ES-I3 (cell line): ENCODE measurements at regions not wholly inside any gene's neighbourhood (a gene's known extent, or its start where the extent isn't known, plus 50 kb on each side); places are given as distances from the start of the nearest gene placed in this dataset.

ENCODE experiments used
- H3K36me3 ChIP-seq: 2 replicates; pipeline ENCODE4 v1.6.1; 2013; ENCODE audit warnings: mild to moderate bottlenecking, low read length, control low read depth, moderate library complexity; ENCODE audit not compliant: insufficient read depth
- H3K4me1 ChIP-seq: 2 replicates; pipeline ENCODE4 v1.6.1; 2013; ENCODE audit warnings: mild to moderate bottlenecking, control low read depth, low read length; ENCODE audit not compliant: insufficient read depth
- H3K9ac ChIP-seq: 2 replicates; pipeline ENCODE4 v1.6.1; 2013; ENCODE audit warnings: low read depth, mild to moderate bottlenecking, low read length, moderate library complexity
- H3K9me3 ChIP-seq: 2 replicates; pipeline ENCODE4 v1.6.1; 2013; ENCODE audit warnings: mild to moderate bottlenecking, low read length, moderate library complexity; ENCODE audit not compliant: control insufficient read depth, insufficient read depth

- no peaks in the 10 kb centered on the region for H3K9me3 ChIP-seq
- H3K36me3 ChIP-seq = no peaks in the 10 kb centered on the region
- H3K4me1 ChIP-seq = no peaks in the 10 kb centered on the region
- H3K9ac ChIP-seq = no peak overlapping the region
Measured at GRCh38 chr13:37348916-37349643, 243.6 kb upstream of the CSNK1A1L start.

DNA sequence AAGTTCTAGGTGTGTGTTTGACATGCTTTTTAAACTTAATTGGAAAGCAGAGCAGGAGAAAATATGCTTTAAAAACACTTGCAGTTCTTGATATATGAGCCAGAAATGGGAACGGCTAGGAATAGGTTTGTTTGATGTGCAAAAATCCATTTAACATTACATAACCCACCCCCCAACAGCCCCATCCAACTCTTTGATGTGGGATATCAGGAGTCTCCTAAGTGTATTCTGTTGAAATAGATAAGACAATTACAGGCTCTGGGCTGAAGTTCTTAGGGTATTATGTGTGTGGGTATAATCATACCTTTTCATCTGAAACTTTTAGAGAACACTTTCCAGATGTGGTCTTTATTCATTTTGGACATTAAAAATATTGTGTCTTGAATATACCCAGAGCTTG is 240.4 kb upstream of the CSNK1A1L start:
- Histone ChIP-seq H3K36me3 (no peaks in the 10 kb centered on the region), H3K9ac (no peak overlapping the region), H3K9me3 (no peaks in the 10 kb centered on the region), H3K4me1 (no peaks in the 10 kb centered on the region)

- no peaks in the 10 kb centered on the region for H3K36me3 ChIP-seq
- no peaks in the 10 kb centered on the region for H3K9me3 ChIP-seq
- H3K4me1 ChIP-seq = no peaks in the 10 kb centered on the region
- H3K9ac ChIP-seq = no peak overlapping the region
Measured at GRCh38 chr13:37345391-37345790, 239.9 kb upstream of the CSNK1A1L start.

- no peaks in the 10 kb centered on the region for H3K4me1 ChIP-seq
- H3K36me3 ChIP-seq = no peaks in the 10 kb centered on the region
- no peaks in the 10 kb centered on the region for H3K9me3 ChIP-seq
- H3K9ac ChIP-seq = no peak overlapping the region
Measured at GRCh38 chr13:37344056-37344455, 238.6 kb upstream of the CSNK1A1L start.

DNA sequence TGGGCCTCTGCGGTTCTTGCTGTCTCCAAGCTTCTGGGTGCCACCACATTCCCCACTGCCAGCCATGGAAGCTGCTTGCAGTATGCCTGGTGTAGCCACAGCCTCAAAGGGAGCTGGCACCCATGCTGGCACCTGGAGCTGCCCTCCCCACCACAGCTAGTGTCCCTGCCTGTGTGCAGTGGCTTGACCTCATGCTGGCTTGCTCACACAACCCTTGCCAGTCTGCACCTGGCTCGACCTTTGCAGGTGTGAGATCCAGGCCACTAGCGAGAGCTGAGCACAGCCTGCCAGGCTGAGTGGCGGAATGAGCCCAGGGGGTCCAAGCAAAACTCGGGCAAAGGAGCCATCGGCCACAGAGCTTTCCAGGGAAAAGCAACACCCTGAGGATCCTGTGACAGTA is 236.7 kb upstream of the CSNK1A1L start:
- Histone ChIP-seq H3K9ac (no peak overlapping the region), H3K9me3 (no peaks in the 10 kb centered on the region), H3K36me3 (no peaks in the 10 kb centered on the region), H3K4me1 (no peaks in the 10 kb centered on the region)

GRCh38 chr13:37340901-37341670 is 235.6 kb upstream of the CSNK1A1L start:
- no peaks in the 10 kb centered on the region for H3K36me3 ChIP-seq
- H3K4me1 ChIP-seq = no peaks in the 10 kb centered on the region
- H3K9me3 ChIP-seq = no peaks in the 10 kb centered on the region
- no peak overlapping the region for H3K9ac ChIP-seq

GRCh38 chr13:37339386-37339735 is 233.9 kb upstream of the CSNK1A1L start:
- Histone ChIP-seq H3K4me1 (no peaks in the 10 kb centered on the region), H3K9ac (no peak overlapping the region), H3K9me3 (no peaks in the 10 kb centered on the region), H3K36me3 (no peaks in the 10 kb centered on the region)

DNA sequence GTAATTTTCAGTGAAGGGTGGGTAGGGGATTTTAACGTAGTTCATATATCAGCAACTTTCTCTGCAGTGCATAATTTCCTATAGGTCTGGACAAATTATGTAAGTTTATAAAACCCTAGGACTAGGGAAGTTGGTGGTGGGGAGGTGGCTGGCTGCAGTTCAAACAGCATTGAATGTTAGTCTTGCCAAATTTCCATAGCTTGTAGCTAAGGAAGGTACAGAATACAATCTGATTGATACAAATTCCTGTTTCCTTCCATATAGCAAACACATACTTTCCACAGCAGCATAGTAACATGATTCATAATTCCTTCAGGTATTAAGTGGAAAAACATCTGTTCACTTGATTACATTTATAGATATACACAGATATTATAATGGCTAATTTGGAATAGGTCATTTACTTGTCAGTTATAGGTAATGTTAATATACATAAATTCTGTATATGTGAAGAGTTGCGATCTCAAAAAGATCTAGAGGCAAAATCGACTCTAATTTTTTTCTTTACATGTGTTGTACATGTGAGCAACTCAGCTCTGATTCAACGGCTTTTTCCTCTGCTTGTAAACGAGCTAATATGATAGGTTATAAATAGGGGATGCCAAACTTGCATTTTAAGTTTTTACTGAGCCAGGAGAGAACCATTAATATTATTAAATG is 233.4 kb upstream of the CSNK1A1L start:
- Histone ChIP-seq H3K4me1 (peaks cover under 1% of the 10 kb centered on the region; the same call in 1 of the 2 replicates), H3K9ac (no peak overlapping the region), H3K36me3 (no peaks in the 10 kb centered on the region), H3K9me3 (no peaks in the 10 kb centered on the region)

DNA sequence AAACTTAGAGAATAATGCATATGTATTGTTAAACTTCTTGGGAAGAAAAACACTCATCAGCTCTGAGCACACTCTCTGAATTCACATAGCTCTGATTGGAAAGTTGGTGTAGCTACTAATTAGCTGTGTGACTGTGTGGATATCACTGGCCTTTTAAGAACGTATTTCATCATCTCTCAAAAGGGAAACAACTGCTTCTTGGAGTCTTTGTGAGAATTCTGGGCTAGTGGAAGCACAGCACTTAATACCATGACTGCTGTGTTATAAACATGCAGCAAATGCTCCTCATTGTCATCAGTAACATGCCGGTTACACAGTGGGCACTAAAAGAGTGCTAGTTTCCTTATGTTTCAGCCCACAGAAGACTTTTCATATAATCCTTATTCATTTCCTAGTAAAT is 220.9 kb upstream of the CSNK1A1L start:
- Histone ChIP-seq H3K36me3 (no peaks in the 10 kb centered on the region), H3K4me1 (no peaks in the 10 kb centered on the region), H3K9me3 (no peaks in the 10 kb centered on the region), H3K9ac (no peak overlapping the region)

DNA sequence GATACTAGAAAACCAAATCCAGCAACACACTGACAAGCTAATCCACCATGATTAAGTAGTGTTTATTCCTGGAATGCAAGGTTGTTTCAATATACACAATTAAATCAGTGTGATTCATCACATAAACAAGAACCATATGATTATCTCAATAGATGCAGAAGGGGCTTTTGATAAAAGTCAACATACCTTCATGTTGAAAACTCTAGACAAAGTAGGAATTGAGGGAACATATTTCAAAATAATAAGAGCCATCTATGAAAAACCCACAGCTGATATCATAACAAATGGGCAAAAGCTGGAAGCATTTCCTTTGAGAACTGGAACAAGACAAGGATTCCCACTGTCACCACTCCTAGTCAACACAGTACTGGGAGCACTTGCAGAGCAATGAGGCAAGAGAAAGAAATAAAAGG is 213.6 kb upstream of the CSNK1A1L start:
- Histone ChIP-seq H3K36me3 (no peaks in the 10 kb centered on the region), H3K4me1 (no peaks in the 10 kb centered on the region), H3K9ac (no peak overlapping the region), H3K9me3 (no peaks in the 10 kb centered on the region)

- H3K36me3 ChIP-seq = no peaks in the 10 kb centered on the region
- no peak overlapping the region for H3K9ac ChIP-seq
- no peaks in the 10 kb centered on the region for H3K9me3 ChIP-seq
- H3K4me1 ChIP-seq = peaks cover 4% of the 10 kb centered on the region; the same call in 1 of the 2 replicates
Measured at GRCh38 chr13:37316935-37317334, 211.5 kb upstream of the CSNK1A1L start.

- H3K36me3 ChIP-seq = no peaks in the 10 kb centered on the region
- H3K9me3 ChIP-seq = no peaks in the 10 kb centered on the region
- peaks cover 4% of the 10 kb centered on the region; the same call in 1 of the 2 replicates for H3K4me1 ChIP-seq
Measured at GRCh38 chr13:37313372-37313771, 207.9 kb upstream of the CSNK1A1L start.

DNA sequence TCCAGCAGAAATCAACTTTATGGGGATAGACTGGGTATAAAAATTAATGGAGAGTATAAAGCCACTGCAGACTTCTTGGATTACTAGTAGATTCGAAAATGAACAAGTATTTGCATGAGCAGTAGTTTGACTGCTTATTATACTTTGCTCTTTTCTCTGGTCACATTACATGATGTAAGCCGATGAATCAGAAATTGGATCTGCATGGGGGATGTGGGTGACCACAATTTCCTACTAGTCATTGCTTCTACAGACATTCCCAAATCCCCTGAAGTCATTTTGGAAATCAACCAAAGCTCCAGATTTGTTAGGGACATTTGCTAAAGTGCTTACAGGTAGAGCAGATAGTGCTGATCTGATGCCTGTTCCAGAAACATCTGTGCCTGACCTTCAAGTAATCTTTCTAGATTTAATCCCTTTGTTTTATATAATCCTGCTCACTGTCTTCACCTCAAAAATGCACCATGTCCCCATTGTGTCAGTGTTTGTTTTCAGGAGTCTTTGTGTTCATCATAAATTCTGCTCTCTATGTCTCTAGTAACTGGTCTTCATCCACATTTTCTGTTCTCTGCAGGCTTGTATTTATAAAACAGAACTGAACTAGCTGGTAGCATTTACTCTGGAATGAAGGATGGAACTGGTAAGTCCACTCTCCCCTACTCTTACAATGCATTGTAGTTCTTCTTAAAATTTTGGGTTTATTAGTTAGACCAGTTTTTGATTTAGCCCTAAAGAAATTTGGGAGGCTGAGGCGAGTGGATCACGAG is 201.5 kb upstream of the CSNK1A1L start:
- Histone ChIP-seq H3K36me3 (no peaks in the 10 kb centered on the region), H3K9me3 (no peaks in the 10 kb centered on the region), H3K9ac (no peak overlapping the region), H3K4me1 (peaks cover 6% of the 10 kb centered on the region; the same call in 1 of the 2 replicates)

More at GRCh38 chr13:37313372-37313771, 207.9 kb upstream of the CSNK1A1L start:
- no peak overlapping the region for H3K9ac ChIP-seq

GRCh38 chr13:37303606-37304005 is 198.1 kb upstream of the CSNK1A1L start:
- H3K9me3 ChIP-seq = no peaks in the 10 kb centered on the region
- H3K4me1 ChIP-seq = peaks cover 6% of the 10 kb centered on the region; the same call in 1 of the 2 replicates
- no peak overlapping the region for H3K9ac ChIP-seq
- no peaks in the 10 kb centered on the region for H3K36me3 ChIP-seq
